ENCODE measurements at regions not wholly inside any gene's neighbourhood (a gene's known extent, or its start where the extent isn't known, plus 50 kb on each side); places are given as distances from the start of the nearest gene placed in this dataset.

DNA sequence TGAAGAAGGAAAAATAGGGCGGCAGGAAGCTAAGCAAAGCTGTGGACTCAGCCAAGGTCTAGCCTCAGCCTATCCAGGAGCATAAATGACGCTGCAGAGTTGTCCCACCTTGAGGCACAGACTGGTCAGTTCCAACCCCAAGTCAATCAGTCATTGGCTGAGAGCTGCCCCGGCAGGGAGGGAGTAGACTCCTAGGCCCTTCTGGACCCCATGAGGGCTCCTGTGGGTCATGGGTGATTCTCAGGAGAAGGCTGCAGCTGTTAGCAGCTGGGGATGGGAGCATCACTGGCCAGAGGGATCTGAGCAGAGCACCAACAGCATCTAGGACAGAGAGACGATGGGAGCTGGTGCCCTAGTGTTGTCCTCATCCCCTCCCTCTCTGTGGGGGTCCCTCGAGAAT is 51.8 kb upstream of the ESRRB start:
- TF ChIP-seq, protein P1, sequence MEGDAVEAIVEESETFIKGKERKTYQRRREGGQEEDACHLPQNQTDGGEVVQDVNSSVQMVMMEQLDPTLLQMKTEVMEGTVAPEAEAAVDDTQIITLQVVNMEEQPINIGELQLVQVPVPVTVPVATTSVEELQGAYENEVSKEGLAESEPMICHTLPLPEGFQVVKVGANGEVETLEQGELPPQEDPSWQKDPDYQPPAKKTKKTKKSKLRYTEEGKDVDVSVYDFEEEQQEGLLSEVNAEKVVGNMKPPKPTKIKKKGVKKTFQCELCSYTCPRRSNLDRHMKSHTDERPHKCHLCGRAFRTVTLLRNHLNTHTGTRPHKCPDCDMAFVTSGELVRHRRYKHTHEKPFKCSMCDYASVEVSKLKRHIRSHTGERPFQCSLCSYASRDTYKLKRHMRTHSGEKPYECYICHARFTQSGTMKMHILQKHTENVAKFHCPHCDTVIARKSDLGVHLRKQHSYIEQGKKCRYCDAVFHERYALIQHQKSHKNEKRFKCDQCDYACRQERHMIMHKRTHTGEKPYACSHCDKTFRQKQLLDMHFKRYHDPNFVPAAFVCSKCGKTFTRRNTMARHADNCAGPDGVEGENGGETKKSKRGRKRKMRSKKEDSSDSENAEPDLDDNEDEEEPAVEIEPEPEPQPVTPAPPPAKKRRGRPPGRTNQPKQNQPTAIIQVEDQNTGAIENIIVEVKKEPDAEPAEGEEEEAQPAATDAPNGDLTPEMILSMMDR (IDR thresholded peaks at IDR 0.05) = no peak
- POLR2A ChIA-PET = interaction anchor here (1.2 kb wide), 1 partner anchor 12 kb away, joined by 3 read pairs; no protein-coding TSS in a partner anchor
- no peak overlapping the region for H3K4me3 Mint-ChIP-seq
- H3K4me1 Mint-ChIP-seq (ENCODE audit: low read depth) = no peaks in the 10 kb centered on the region
- no peaks in the 10 kb centered on the region for H3K36me3 Mint-ChIP-seq (ENCODE audit: low read depth)
- peaks cover 15% of the 10 kb centered on the region for H3K27me3 Mint-ChIP-seq
- DNase-seq = no peak
- ATAC-seq = no peak
- intact Hi-C loops (cut with micrococcal nuclease) = no loop called here
- CTCF ChIA-PET = no interaction called here
- no peak overlapping the region for H3K27ac Mint-ChIP-seq
- H3K9me3 Mint-ChIP-seq = no peaks in the 10 kb centered on the region

Data from activated CD8-positive, alpha-beta T cell treated with anti-CD3 and anti-CD28 coated beads for 36 hours (primary cell).